ENCODE measurements at regions not wholly inside any gene's neighbourhood (a gene's known extent, or its start where the extent isn't known, plus 50 kb on each side); places are given as distances from the start of the nearest gene placed in this dataset.

GRCh38 chr12:125299840-125300239, 234.6 kb downstream of the AACS start:
- intact Hi-C loops (cut with DNase I) = no loop called here
- peak in 1 of 10 donors; percentile 74 for DNase-seq

DNA sequence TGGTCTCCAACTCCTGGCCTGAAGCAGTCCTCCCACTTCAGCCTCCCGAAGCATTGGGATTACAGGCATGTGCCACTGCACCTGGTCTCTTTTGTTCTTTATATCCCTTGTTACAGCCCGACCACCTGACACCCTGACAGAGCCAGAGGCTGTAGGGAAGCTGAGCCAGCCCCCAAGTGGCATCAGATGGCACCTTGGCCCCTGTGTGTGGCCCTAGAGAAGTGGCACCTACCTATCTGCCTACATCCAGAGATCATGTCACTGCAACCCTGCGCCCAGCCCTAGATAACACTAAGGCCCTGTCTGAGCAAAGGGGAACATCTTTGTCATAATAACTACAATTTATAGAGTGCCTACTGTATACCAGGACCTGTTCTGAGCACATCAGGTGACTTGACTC, 235.0 kb downstream of the AACS start:
- peak in 1 of 10 donors; percentile 61 for DNase-seq
- intact Hi-C loops (cut with DNase I) = no loop called here

DNA sequence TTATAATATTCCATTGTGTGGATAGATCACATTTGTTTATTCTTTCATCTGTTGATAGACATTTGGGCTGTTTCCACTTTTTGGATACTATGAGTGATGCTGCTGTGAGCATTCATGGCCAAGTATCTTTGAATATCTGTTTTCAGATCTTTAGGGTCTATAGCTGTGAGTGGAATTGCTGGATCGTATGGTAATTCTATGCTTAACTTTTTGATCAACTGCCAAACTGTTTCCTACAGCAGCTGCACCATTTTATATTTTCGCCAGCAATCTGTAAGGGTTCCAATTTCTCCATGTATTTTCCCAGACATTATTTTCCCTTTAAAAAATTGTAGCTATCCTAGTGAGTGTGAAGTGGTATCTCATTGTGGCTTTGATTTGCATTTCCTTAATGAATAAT, 238.1 kb downstream of the AACS start:
- intact Hi-C loops (cut with DNase I) = no loop called here
- DNase-seq = no peak

- intact Hi-C loops (cut with DNase I) = no loop called here
- DNase-seq = peak in 1 of 10 donors; percentile 72
Measured at GRCh38 chr12:125304029-125304428, 238.8 kb downstream of the AACS start.

GRCh38 chr12:125305231-125305630, 240.0 kb downstream of the AACS start:
- intact Hi-C loops (cut with DNase I) = no loop called here

DNA sequence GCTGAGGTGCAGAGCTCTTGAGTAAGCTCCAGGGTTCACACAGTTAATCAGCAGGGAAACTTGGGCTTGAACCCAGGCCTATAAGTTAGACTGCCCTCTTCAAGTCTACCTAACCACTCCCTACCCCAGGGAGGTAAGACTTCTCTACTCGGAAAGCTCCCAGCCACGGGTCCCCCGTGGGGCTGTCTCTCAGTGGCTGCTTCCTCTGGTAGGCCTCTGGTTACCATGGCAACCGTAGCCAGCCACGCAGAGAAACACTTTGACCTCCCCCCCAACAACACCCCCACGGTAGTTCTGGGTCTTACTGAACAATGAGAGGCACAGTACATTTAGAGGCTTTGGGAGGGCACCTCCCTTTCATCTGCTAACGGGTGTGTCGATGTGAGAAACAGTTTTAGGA, 245.2 kb downstream of the AACS start:
- intact Hi-C loops (cut with DNase I) = no loop called here
- no peak for DNase-seq

More at GRCh38 chr12:125305231-125305630, 240.0 kb downstream of the AACS start:
- peak in 1 of 10 donors; percentile 18 for DNase-seq

DNA sequence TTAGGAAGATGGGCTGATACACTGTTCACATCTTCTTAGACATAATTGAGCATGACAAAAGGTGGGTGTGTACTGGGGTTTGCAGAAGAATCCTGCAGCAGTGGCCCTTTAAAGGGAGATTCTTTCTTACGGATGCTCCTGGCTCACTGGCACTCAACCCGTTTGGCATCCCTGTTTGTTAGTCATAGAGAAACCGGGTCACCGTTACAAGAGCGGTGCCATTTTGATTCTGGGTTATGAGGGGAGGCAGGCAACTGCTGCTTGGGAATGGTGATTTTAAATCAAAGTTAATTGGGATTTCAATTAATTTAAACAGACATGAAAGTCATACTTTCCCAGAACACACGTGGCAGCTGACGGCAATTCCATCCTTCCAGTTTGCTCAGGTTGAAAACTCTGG, 245.8 kb downstream of the AACS start:
- intact Hi-C loops (cut with DNase I) = no loop called here
- peak in 1 of 10 donors; percentile 25 for DNase-seq

DNA sequence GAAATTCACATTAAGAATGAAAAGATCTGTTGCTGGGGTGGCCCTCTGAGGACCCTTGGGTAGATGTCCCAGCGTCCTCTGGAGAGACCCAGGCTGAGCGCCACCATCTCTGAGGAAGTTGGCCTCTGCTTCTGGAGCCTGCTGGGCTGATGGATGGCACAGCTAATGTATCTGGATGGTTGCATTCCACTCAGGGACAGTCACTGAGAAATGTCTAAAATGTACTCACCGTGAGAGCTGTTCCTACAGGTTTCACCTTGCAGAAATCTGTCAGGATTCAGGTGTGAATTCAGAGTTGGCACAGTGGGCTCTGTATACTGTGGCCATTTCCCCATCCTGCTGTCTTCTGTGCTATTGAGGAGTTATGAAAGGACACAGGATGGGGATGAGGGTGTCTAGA, 247.2 kb downstream of the AACS start:
- intact Hi-C loops (cut with DNase I) = no loop called here
- no peak for DNase-seq

DNA sequence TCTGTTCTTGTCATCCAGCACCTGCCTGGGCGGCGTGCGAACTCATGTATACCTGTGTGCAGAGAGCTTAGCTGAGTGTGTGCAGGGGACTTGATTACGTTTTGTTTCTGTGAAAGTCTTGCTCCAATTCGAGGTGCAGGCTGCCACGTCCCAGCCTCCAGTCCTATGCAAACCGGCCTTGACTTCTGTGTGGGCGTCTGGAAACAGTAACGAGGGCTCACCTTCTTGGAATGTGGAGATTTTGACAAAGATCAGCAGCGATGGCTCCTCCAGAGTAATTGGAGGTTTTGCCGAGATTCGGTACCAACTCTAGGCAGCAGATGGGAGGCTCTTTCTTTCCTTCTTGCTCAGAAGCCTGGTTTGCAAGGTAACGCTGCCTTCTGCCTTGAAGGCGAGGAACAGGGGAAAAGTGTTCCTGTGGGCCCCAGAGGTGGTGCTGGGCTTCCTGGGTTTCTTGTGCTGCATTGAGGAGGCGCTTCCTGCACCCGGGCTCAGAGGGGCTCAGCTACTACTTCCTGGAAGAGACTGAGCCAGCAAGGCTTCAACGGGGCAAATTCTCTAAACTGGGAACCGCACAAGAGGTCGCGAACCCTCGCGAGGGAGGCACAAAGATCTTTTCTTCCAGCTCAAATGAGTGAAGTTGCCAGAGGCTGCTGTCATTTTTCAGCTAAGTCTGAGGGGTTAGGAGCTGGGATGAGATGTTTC, 249.0 kb downstream of the AACS start:
- intact Hi-C loops (cut with DNase I) = no loop called here
- no peak for DNase-seq

- no peak for DNase-seq
- intact Hi-C loops (cut with DNase I) = no loop called here
Measured at GRCh38 chr12:125315771-125316170, 250.5 kb downstream of the AACS start.

- DNase-seq = no peak
- intact Hi-C loops (cut with DNase I) = no loop called here
Measured at GRCh38 chr12:125320177-125320576, 254.9 kb downstream of the AACS start.

- DNase-seq = no peak
- intact Hi-C loops (cut with DNase I) = no loop called here
Measured at GRCh38 chr12:125324861-125325490, 259.7 kb downstream of the AACS start.

DNA sequence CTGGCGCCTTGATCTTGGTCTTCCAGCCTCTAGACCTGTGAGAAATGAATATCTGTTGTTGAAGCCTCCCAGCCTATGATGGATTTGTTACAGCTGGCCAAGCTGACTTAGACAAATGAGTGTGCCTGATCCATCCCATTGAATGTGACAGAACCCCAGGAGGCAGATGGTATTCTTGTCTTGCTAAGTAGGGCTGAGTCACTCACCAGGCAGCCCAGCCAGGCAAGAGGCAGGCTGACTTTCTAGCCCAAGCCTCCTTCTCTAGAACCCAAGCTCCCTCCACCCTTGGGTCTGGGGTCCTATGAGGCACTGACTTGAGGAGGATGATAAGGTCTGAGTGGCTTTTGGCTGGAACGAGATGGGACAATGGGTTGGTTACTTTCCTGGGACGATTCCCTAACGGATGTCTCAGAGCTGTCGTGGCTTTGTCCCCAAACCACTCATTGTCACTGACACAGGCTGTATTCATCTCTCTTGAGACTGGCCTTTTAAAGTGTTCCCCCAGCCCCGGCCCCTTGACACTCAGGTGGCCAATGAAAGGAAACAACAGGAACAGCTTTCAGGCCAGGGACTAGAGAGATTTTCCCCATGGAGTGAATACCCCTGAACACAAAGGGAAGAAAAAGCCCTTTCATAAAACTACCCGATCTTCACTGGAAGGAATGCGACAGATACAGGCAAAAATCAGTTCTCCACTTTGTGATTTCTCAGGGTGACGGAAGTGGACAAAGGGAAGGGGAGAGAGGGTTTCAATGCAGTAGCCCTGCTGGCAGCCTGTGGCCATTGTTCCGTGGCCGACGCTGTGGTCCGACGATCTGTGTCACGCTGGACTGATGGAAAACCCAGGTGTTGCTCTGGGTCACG, 264.2 kb downstream of the AACS start:
- intact Hi-C loops (cut with DNase I) = loop anchor here (2.0 to 10.0 kb wide), 6 partner anchors 73 to 1543 kb away; no protein-coding TSS in a partner anchor
- DNase-seq = peak in 2 of 10 donors; percentile 34 to 71

DNA sequence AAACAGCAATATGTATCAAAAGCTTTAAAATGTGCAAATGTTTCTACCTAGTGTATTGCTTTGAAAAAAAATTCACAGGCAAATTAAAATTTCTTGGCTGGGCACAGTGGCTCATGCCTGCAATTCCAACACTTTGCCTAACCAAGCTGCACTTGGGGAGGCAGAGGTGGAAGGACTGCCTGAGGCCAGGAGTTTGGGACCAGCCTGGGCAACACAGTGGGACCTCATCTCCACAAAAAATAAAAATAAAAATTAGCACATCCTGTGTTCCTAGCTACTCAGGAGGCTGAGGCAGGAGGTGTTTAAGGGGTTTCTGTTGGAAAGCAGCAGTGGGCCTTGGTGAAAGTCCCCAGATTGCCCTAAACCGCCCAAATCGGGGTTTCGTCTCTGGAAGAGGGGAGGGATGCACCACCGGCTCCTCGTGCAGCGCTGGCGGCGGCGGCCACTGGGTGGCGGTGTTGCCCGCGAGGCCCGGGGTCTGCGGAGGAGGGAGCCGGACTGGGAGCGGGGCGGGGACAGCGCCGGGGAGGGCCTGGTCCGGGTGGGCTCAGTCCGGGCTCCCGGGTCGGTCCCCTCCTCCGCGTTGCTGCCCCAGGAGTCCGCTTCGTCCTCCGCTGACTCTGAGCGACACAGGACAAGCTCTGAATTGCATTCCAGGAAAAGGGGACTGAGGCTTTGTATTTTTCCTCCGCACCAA, 265.6 kb downstream of the AACS start:
- peak; percentile 71 to 97 (median 88) for DNase-seq
- intact Hi-C loops (cut with DNase I) = loop anchor here (2.0 to 10.0 kb wide), 6 partner anchors 72 to 1542 kb away; no protein-coding TSS in a partner anchor

DNA sequence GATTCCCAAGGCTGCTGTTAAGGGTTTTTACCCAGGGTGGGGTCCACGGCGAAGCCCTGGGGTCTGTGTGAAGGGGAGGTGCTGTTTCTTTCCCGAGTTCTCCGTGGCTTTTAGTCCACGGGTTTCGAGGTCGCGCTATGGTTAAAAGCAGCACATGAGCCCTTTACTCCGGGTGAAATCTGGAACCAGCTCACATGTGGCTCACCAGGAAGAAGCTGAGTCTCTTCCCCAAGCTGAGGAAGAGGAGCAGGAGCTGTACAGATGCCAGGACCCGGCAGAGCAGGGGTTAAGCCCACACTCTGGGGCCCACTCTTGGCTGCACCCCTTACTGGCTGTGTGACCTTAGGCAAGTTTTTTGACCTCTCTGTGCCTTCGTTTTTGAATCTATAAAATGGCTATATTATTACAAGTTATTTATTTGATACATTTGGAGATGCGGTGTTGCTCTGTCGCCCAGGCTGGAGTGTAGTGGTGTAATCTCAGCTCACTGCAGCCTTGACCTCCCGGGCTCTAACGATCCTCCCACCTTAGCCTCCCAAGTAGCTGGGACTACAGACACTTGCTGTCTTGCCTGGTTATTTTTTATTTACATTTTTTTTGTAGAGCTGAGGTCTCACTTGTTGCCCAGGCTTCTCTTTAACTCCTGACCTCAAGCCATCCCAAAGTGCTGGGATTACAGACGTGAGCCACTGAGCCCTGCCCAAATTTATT, 266.3 kb downstream of the AACS start:
- no peak for DNase-seq
- intact Hi-C loops (cut with DNase I) = loop anchor here (2.0 to 10.0 kb wide), 6 partner anchors 71 to 1541 kb away; no protein-coding TSS in a partner anchor

DNA sequence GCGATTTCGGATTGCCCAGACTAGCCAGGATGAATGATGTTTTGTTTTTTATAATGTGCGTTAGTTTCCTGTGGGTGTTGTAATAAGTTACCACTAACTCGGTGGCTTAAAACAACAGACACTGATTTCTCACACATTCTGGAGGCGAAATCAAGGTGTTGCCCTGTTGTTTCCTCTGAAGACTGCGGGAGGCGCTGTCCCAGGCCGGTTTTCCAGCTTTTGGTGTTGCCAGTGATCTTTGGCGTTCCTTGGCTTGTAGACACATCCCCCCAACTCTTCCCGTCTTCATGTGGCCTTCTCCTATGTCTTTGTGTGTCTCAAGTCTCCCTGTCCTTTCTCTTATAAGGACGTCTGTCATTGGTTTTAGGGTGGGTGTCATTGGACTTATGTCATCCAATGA, 267.7 kb downstream of the AACS start:
- DNase-seq = no peak
- intact Hi-C loops (cut with DNase I) = loop anchor here (5.0 to 10.0 kb wide), 4 partner anchors 151 to 1539 kb away; no protein-coding TSS in a partner anchor

GRCh38 chr12:125336246-125336645, 271.0 kb downstream of the AACS start:
- intact Hi-C loops (cut with DNase I) = loop anchor here (10.0 kb wide), 1 partner anchor 349 kb away; no protein-coding TSS in a partner anchor
- no peak for DNase-seq

- DNase-seq = peak in 2 of 10 donors; percentile 28 to 86
Measured at GRCh38 chr12:125340791-125341190, 275.6 kb downstream of the AACS start.

GRCh38 chr12:125341422-125341821, 276.2 kb downstream of the AACS start:
- intact Hi-C loops (cut with DNase I) = loop anchor here (10.0 kb wide), 1 partner anchor 113 kb away; no protein-coding TSS in a partner anchor
- DNase-seq = no peak

More at GRCh38 chr12:125340791-125341190, 275.6 kb downstream of the AACS start:
- intact Hi-C loops (cut with DNase I) = loop anchor here (10.0 kb wide), 1 partner anchor 114 kb away; no protein-coding TSS in a partner anchor
